HG03342 (cell line): ENCODE measurements at regions not wholly inside any gene's neighbourhood (a gene's known extent, or its start where the extent isn't known, plus 50 kb on each side); places are given as distances from the start of the nearest gene placed in this dataset.
"Not testable (repeated sequence)": the region's sequence is repeated elsewhere in the genome, so short reads cannot be mapped to it uniquely, and the experiment has no call there.

Source experiments
- ATAC-seq: cut with Tn5 transposase; IDR thresholded peaks from one replicate; pipeline ENCODE4 v1.9.1; 2021; ENCODE audit warnings: mild to moderate bottlenecking, moderate library complexity; ENCODE audit not compliant: unreplicated experiment

DNA sequence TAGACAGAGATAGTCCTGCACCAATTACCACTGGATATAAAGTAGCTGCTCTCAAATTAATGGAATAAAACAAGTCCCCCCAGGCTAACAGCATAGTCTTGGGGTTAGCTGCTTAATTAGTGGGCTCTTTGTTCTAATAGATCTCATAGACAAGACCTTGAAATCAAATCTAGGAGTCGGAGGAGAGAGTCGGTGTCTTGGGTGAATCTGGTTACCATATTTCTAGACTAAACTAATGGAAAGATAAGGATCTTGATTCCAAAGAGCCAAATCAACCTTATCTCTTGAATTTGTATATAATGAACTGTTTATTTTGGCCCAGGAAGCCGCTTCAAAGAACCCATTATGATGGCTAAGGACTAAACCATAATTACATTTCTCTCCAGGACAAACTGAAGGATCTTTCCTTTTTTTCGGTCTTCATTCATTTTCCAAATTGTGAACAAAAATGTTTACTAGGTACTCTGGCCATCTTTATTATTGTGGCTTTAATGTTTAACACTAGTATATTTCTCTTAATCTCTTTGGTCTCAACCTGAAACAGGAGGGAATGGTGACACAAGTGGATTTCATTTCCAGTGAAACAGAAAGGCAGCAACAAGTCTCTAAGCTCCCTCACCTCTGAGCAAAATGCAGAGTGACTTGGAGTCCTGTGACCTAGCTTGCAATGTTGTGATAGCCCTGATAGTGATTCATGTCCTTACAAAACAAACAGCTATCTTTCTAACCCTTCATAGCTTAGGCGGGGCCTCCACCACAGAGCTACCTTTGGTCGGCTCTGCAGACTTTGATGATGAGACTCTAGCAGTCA lies 137.9 kb upstream of the PARD3B start:
- no peak for ATAC-seq

GRCh38 chr2:204412782-204413181 lies 132.5 kb upstream of the PARD3B start:
- ATAC-seq, result not testable (repeated sequence)

DNA sequence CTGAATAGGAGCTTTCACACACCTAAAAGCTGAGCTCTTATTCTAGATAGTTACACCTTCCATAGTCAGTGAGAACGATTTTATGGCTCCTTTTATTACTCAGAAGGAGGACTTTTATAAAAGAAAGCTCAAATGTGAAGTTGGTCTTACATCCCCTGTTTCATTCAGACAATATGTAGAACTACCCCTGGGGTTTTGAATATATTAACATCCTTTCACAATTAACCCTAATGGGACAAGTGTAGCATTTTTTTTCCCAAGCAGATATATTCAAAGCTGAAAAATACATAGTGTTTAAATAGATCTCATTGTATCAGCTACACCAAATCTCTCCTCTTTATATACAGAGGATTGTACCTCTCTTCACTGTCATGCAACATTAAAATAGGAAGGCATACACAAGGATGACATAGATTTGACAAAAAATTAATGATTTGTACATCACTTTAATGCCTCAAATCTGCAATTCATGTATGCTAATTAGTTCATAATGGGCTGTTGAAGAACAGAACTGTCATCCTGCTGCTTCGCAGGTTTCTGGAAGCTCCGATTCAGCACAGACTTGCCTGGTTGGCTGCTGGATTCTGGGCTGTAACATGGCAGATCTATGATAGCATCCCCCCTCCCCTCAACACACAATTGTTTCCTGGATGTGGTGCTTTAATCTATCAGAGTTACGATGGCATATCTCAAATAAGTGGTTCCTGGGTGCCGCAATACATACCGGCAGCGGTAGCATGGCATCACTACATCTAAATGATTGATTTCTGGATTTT lies 129.7 kb upstream of the PARD3B start:
- ATAC-seq, result no peak

GRCh38 chr2:204416236-204416635 lies 129.0 kb upstream of the PARD3B start:
- no peak for ATAC-seq

DNA sequence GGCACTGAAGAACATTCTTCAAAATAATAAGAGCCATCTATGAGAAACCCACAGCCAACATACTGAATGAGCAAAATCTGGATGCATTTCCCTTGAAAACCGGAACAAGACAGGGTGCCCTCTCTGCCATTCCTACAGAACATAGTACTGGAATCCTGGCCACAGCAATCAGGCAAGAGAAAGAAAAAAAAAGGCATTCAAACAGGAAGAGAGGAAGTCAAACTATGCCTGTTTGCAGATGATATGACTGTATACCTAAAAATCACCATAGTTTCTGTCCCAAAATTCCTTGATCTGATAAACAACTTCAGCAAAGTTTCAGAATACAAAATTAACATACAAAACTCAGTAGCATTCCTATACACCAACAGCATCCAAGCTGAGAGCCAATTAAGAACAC lies 119.5 kb upstream of the PARD3B start:
- no peak for ATAC-seq

- no peak for ATAC-seq
These were observed 116.6 kb upstream of the PARD3B start for GRCh38 chr2:204428675-204429074.

DNA sequence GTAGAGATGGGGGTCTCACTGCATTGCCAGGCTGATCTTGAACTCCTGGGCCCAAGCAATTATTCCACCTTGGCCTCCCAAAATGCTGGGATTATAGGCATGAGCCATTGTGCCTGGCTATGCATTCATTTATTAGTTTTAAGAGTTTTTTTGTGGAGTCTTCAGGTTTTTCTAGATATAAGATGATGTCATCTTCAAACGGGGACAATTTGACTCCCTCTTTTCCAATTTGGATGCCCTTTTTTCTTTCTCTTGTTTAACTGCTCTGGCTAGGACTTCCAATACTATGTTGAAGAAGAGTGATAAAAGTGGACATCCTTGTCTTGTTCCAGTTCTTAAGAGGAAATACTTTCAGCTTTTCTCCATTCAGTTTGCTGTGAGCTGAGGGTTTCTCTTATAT lies 113.7 kb upstream of the PARD3B start:
- ATAC-seq, result no peak

GRCh38 chr2:204432196-204432595 lies 113.1 kb upstream of the PARD3B start:
- ATAC-seq, result no peak

DNA sequence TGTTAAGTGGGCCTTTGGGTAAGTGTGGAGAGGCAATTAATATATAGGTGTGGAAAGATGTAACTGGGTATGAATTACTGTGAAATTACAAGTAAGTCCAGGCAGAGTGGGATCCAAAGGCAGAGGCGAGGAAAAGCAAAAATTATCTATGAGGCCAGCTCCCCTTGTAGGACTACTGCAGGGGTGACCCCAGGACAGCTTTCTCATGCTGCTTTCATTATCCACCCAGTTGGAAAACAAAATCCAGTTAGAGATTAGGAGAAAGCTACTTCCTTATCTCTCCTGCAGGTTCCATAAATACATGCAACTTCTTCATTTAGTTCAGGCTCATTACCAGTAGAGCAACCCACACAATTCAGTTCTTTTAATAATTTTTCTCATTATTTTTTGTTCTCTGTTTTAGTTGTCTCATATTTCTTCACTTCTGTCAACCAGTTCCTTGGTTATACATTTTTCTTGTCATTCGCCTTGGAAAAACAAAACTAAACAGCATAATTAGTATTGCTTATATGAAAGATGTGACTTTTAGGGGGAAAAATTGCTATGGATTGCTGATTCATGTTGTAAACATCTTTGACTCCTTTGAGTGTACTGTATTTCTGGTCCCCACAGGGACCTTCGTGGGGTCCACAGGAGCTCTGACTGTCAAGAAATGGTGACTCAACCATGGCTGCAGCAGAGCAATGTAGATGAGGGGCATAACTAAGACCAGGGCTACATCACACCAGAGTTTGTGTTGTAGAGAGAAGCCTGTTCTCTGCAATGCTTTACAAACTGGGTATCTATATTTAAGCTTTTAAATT lies 110.4 kb upstream of the PARD3B start:
- no peak for ATAC-seq

DNA sequence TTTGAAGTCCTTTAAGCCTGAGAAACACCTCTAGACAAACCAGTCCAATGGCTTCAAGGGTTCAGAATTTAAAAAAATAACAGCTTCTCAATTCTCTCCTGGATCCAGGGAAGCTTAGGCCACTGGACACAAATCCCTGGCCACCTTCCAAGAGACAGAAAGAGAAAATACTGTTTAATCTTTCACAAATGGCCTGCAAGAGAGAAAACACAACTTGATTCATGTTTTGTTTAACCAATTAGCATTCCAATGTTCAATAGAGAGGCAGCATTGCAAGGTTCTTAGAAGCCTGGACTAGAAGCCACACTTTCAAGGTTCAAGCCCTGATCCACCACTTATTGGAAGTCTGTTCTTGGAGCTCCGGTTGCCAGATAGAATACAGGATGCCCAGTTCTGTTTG lies 109.0 kb upstream of the PARD3B start:
- ATAC-seq, result no peak

GRCh38 chr2:204437408-204437807 lies 107.9 kb upstream of the PARD3B start:
- no peak for ATAC-seq

GRCh38 chr2:204437815-204438756 lies 107.2 kb upstream of the PARD3B start:
- ATAC-seq, result no peak

- ATAC-seq, result no peak
These were observed 104.0 kb upstream of the PARD3B start for GRCh38 chr2:204441316-204441715.

- ATAC-seq, result no peak
These were observed 100.1 kb upstream of the PARD3B start for GRCh38 chr2:204445149-204445548.

DNA sequence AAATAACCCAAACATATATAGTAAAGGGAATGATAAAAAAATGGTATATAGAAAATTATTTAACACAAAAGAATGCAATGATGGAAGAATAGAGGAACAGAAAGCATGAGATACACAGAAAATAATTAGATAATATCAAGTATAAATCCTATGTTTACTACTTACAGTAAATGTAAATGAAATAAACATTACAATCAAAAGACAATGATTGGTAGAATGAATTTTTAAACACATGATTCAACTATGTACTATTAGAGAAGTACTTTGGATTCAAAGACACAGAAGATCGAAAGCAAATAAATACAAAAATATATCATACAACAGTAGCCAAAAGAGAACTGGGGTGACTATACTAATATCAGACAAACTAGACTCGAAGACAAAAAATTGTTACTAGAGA lies 97.6 kb upstream of the PARD3B start:
- ATAC-seq, result no peak

DNA sequence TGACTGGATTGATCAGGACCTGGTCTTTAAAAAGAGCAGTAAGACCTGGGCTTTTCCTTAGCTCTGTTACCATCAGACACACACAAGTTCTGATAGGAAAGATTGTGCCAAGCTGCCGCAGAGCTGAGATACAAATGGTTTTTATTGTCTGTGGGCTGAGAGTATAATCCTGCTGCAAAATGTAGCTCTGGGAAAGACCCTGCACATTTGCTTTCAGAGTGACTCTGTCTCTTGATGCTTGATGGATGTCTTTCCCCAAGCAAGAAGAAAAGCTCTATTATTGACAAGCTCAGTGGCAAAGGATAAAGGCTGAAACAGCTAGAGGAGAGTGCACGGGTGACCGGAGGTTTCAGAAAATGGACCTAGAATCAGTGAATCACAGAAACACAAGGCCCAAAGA lies 95.3 kb upstream of the PARD3B start:
- ATAC-seq, result no peak

- no peak for ATAC-seq
These were observed 93.5 kb upstream of the PARD3B start for GRCh38 chr2:204451766-204452165.

GRCh38 chr2:204452464-204453023 lies 92.7 kb upstream of the PARD3B start:
- ATAC-seq, result no peak

- no peak for ATAC-seq
These were observed 91.5 kb upstream of the PARD3B start for GRCh38 chr2:204453730-204454167.
